OCI-LY3 (cell line): ENCODE measurements at regions not wholly inside any gene's neighbourhood (a gene's known extent, or its start where the extent isn't known, plus 50 kb on each side); places are given as distances from the start of the nearest gene placed in this dataset.

Experiments
- EZH2phosphoT487 ChIP-seq: fragments of 200-600 bp; shearing (Covaris generic); IDR thresholded peaks from 2 replicates; pipeline ENCODE4 v1.6.1; 2018; ENCODE audit warnings: antibody characterized with exemption, mixed run types, low read depth
- TF ChIP-seq, protein P1 (sequence below): fragments of 200-600, 300-600 bp; sonication (generic); IDR thresholded peaks from 2 replicates; pipeline ENCODE4 v1.5.1; 2014; ENCODE audit warnings: antibody characterized with exemption, low read length, low read depth

DNA sequence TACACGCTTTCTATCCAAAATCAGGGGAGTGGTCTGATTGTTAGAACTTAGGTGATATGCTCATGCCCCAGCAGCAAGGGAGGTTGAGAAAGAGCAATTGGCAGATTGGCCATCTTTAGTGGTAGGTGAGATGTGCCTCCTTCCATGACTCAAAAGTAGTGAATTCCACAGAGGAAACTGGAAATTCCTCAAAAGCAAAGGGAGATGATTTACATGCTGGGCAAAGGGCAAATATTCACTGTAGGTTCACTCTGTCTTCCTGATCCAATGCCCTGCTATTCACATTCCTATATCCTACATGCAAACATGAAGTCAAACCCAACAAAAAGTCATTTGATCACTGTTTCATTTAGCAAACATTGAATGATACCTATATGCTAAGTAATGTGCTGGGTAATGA lies 130.1 kb upstream of the ZNF608 start:
- TF ChIP-seq, protein P1, sequence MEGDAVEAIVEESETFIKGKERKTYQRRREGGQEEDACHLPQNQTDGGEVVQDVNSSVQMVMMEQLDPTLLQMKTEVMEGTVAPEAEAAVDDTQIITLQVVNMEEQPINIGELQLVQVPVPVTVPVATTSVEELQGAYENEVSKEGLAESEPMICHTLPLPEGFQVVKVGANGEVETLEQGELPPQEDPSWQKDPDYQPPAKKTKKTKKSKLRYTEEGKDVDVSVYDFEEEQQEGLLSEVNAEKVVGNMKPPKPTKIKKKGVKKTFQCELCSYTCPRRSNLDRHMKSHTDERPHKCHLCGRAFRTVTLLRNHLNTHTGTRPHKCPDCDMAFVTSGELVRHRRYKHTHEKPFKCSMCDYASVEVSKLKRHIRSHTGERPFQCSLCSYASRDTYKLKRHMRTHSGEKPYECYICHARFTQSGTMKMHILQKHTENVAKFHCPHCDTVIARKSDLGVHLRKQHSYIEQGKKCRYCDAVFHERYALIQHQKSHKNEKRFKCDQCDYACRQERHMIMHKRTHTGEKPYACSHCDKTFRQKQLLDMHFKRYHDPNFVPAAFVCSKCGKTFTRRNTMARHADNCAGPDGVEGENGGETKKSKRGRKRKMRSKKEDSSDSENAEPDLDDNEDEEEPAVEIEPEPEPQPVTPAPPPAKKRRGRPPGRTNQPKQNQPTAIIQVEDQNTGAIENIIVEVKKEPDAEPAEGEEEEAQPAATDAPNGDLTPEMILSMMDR: no peak
- no peak for TF ChIP-seq EZH2phosphoT487
